B cell (primary cell): ENCODE measurements at regions not wholly inside any gene's neighbourhood (a gene's known extent, or its start where the extent isn't known, plus 50 kb on each side); places are given as distances from the start of the nearest gene placed in this dataset.

ENCODE experiments used
- EZH2 ChIP-seq: IDR thresholded peaks from 2 replicates; pipeline ENCODE4 v1.6.1; 2012; ENCODE audit warnings: borderline replicate concordance, low read depth, mild to moderate bottlenecking, moderate library complexity, low read length; ENCODE audit not compliant: insufficient read depth, poor library complexity, severe bottlenecking
- TF ChIP-seq, protein P1 (sequence below): fragments of 200-600 bp; IDR thresholded peaks from one replicate; pipeline ENCODE4 v1.8.0; 2022; ENCODE audit warnings: antibody characterized with exemption, mild to moderate bottlenecking

DNA sequence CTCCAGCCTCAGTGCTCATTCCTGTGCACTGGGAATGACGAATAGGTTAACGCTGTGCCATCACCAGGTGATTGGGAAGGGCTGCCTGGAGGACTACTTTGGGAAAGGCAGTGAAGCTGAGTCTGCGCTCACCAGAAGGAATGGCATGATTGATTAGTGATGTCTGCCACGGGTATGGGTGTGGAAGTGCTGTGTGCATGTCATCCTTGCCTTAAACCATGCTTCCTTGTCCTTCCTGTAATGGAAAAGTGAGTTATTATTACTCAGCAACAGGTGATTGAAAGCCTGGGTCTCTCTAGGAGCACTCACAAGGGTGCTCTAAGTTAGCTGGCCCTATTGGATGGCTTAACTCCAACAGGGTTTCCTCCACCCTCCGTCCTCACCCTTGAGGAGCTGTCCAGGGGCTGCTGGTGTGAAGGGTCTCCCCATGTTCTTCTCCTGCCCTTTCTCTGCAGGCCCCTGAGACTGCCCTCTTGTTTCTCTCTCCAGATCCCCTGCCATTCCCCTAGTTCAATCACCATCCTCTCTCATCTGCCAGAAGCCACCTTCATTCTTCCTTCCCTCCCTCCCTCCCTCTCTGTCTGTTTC is 121.9 kb upstream of the NECTIN1 start:
- TF ChIP-seq, protein P1, sequence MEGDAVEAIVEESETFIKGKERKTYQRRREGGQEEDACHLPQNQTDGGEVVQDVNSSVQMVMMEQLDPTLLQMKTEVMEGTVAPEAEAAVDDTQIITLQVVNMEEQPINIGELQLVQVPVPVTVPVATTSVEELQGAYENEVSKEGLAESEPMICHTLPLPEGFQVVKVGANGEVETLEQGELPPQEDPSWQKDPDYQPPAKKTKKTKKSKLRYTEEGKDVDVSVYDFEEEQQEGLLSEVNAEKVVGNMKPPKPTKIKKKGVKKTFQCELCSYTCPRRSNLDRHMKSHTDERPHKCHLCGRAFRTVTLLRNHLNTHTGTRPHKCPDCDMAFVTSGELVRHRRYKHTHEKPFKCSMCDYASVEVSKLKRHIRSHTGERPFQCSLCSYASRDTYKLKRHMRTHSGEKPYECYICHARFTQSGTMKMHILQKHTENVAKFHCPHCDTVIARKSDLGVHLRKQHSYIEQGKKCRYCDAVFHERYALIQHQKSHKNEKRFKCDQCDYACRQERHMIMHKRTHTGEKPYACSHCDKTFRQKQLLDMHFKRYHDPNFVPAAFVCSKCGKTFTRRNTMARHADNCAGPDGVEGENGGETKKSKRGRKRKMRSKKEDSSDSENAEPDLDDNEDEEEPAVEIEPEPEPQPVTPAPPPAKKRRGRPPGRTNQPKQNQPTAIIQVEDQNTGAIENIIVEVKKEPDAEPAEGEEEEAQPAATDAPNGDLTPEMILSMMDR, result no peak
- TF ChIP-seq EZH2, result no peak
